NCI-H2107 treated with DMSO at 0.1 percent for 48 hours (cell line): ENCODE measurements at regions not wholly inside any gene's neighbourhood (a gene's known extent, or its start where the extent isn't known, plus 50 kb on each side); places are given as distances from the start of the nearest gene placed in this dataset.
"Not testable (repeated sequence)": the region's sequence is repeated elsewhere in the genome, so short reads cannot be mapped to it uniquely, and the experiment has no call there.

Source experiments
- DNase-seq: peaks from one replicate; lab custom pipeline; 2025; ENCODE audit not compliant: unreplicated experiment; lab: John Stamatoyannopoulos, UW

- DNase-seq: no peak
Observed at GRCh38 chr16:63883091-63883490, 1238.8 kb downstream of the CDH11 start.

GRCh38 chr16:63882576-63882975 lies 1239.3 kb downstream of the CDH11 start:
- no peak for DNase-seq

- no peak for DNase-seq
Observed at GRCh38 chr16:63880948-63881347, 1240.9 kb downstream of the CDH11 start.

- DNase-seq: no peak
Observed at GRCh38 chr16:63877401-63877800, 1244.5 kb downstream of the CDH11 start.

- no peak for DNase-seq
Observed at GRCh38 chr16:63876103-63876502, 1245.8 kb downstream of the CDH11 start.

GRCh38 chr16:63860700-63861099 lies 1261.2 kb downstream of the CDH11 start:
- DNase-seq: not testable (repeated sequence)

- no peak for DNase-seq
Observed at GRCh38 chr16:63856537-63856936, 1265.3 kb downstream of the CDH11 start.

GRCh38 chr16:63850979-63851378 lies 1270.9 kb downstream of the CDH11 start:
- no peak for DNase-seq

- DNase-seq: no peak
Observed at GRCh38 chr16:63841271-63841670, 1280.6 kb downstream of the CDH11 start.

- no peak for DNase-seq
Observed at GRCh38 chr16:63830061-63830460, 1291.8 kb downstream of the CDH11 start.

GRCh38 chr16:63822818-63823217 lies 1299.0 kb downstream of the CDH11 start:
- no peak for DNase-seq

GRCh38 chr16:63816276-63816675 lies 1305.6 kb downstream of the CDH11 start:
- DNase-seq: no peak

- no peak for DNase-seq
Observed at GRCh38 chr16:63813862-63814261, 1308.0 kb downstream of the CDH11 start.

- no peak for DNase-seq
Observed at GRCh38 chr16:63808730-63809129, 1313.1 kb downstream of the CDH11 start.

GRCh38 chr16:63806794-63807506 lies 1314.9 kb downstream of the CDH11 start:
- DNase-seq: no peak

GRCh38 chr16:63804126-63804525 lies 1317.7 kb downstream of the CDH11 start:
- no peak for DNase-seq

- DNase-seq: no peak
Observed at GRCh38 chr16:63789603-63790002, 1332.3 kb downstream of the CDH11 start.

GRCh38 chr16:63787014-63787413 lies 1334.8 kb downstream of the CDH11 start:
- no peak for DNase-seq

- no peak for DNase-seq
Observed at GRCh38 chr16:63785170-63785569, 1336.7 kb downstream of the CDH11 start.

GRCh38 chr16:63776437-63776836 lies 1345.4 kb downstream of the CDH11 start:
- no peak for DNase-seq

- DNase-seq: no peak
Observed at GRCh38 chr16:63776034-63776433, 1345.8 kb downstream of the CDH11 start.

GRCh38 chr16:63774302-63774701 lies 1347.6 kb downstream of the CDH11 start:
- DNase-seq: no peak

GRCh38 chr16:63769211-63769610 lies 1352.7 kb downstream of the CDH11 start:
- no peak for DNase-seq
